MM.1S (cell line): ENCODE measurements at regions not wholly inside any gene's neighbourhood (a gene's known extent, or its start where the extent isn't known, plus 50 kb on each side); places are given as distances from the start of the nearest gene placed in this dataset.

Experiments
- DNase-seq: peaks from one replicate; pipeline ENCODE4 v3.0.0-alpha.2; 2015
- H2AFZ ChIP-seq: fragments of 300-600 bp; sonication (generic); 2 replicates; pipeline ENCODE4 v1.6.0; 2016; ENCODE audit warnings: antibody characterized with exemption, low read length
- H3F3A ChIP-seq: fragments of 300-600 bp; sonication (generic); 2 replicates; pipeline ENCODE4 v1.6.1; 2016; ENCODE audit warnings: mild to moderate bottlenecking, antibody characterized with exemption, low read length, moderate library complexity, mixed read lengths; ENCODE audit not compliant: insufficient read depth
- H3K27ac ChIP-seq: fragments of 300-600 bp; sonication (generic); 2 replicates; pipeline ENCODE4 v1.5.1; 2016; ENCODE audit warnings: mild to moderate bottlenecking, low read length
- H3K27me3 ChIP-seq: fragments of 300-600 bp; sonication (generic); replicated peaks from 2 replicates; pipeline ENCODE4 v1.6.0; 2016; ENCODE audit warnings: low read length; ENCODE audit not compliant: insufficient read depth
- H3K36me3 ChIP-seq: fragments of 300-600 bp; sonication (generic); replicated peaks from 2 replicates; pipeline ENCODE4 v1.6.1; 2016; ENCODE audit warnings: mild to moderate bottlenecking, low read length, mixed read lengths; ENCODE audit not compliant: insufficient read depth
- H3K4me1 ChIP-seq: fragments of 300-600 bp; sonication (generic); 2 replicates; pipeline ENCODE4 v1.6.1; 2016; ENCODE audit warnings: low read length, mixed read lengths
- H3K4me2 ChIP-seq: fragments of 300-600 bp; sonication (generic); 2 replicates; pipeline ENCODE4 v1.6.0; 2016; ENCODE audit warnings: low read depth, low read length
- H3K4me3 ChIP-seq: fragments of 300-600 bp; sonication (generic); 2 replicates; pipeline ENCODE4 v1.5.1; 2016; ENCODE audit warnings: low read length, mixed read lengths
- H3K79me2 ChIP-seq: fragments of 300-600 bp; sonication (generic); 2 replicates; pipeline ENCODE4 v1.6.1; 2016; ENCODE audit warnings: mixed run types, low read length, mixed read lengths
- H3K9ac ChIP-seq: fragments of 300-600 bp; sonication (generic); 2 replicates; pipeline ENCODE4 v1.6.1; 2016; ENCODE audit warnings: low read length, mixed read lengths
- H3K9me2 ChIP-seq: fragments of 300-600 bp; sonication (generic); replicated peaks from 2 replicates; pipeline ENCODE4 v1.6.1; 2016; ENCODE audit warnings: mild to moderate bottlenecking, low read length, mixed read lengths; ENCODE audit not compliant: insufficient read depth
- H3K9me3 ChIP-seq: fragments of 300-600 bp; sonication (generic); replicated peaks from 2 replicates; pipeline ENCODE4 v1.6.1; 2016; ENCODE audit warnings: mild to moderate bottlenecking, low read length, mixed read lengths; ENCODE audit not compliant: insufficient read depth
- H4K20me1 ChIP-seq: fragments of 300-600 bp; sonication (generic); 2 replicates; pipeline ENCODE4 v1.6.1; 2016; ENCODE audit warnings: mild to moderate bottlenecking, low read length, moderate library complexity, mixed read lengths; ENCODE audit not compliant: insufficient read depth
- EZH2 ChIP-seq: fragments of 300-600 bp; sonication (generic); optimal IDR thresholded peaks from 2 replicates; pipeline ENCODE3; 2017; ENCODE audit warnings: low read depth, mild to moderate bottlenecking, antibody characterized with exemption, low read length, mixed read lengths
- EZH2phosphoT487 ChIP-seq: fragments of 300-600 bp; sonication (generic); IDR thresholded peaks from 2 replicates; pipeline ENCODE4 v1.6.1; 2018; ENCODE audit warnings: antibody characterized with exemption, low read length
- TF ChIP-seq, protein P1 (sequence below): fragments of 300-600 bp; sonication (generic); IDR thresholded peaks from 2 replicates; pipeline ENCODE4 v1.5.1; 2016; ENCODE audit warnings: antibody characterized with exemption, low read length, mixed read lengths

DNA sequence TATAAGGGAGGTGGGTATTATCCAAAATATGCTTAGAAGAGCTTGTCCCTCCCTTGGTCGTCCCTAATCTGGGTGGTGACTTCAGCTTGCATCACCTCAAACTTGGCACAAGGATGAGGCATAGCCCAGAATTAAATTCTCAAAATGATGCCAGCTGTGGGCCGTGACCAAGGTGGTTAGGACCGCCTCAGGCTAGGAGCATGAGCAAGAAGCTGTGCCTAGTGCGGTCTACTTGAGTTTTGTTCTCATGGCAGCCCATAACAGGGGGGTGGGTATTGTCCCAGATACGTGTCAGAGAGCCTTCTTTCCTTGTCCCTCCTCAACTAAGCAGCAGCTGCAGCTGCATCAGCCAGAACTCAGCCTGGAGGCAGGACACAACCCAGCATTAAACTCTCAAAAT lies 2620.0 kb downstream of the PCDH7 start:
- Histone ChIP-seq H3K36me3 (no peaks in the 10 kb centered on the region), H3K27ac (no peak overlapping the region), H2AFZ (no peak overlapping the region), H3K4me3 (no peak overlapping the region), H3F3A (no peaks in the 10 kb centered on the region), H3K9me2 (no peaks in the 10 kb centered on the region), H3K79me2 (no peaks in the 10 kb centered on the region), H3K9ac (no peak overlapping the region), H4K20me1 (no peaks in the 10 kb centered on the region), H3K9me3 (no peaks in the 10 kb centered on the region), H3K27me3 (no peaks in the 10 kb centered on the region), H3K4me1 (no peaks in the 10 kb centered on the region), H3K4me2 (no peak overlapping the region)
- TF ChIP-seq, protein P1, sequence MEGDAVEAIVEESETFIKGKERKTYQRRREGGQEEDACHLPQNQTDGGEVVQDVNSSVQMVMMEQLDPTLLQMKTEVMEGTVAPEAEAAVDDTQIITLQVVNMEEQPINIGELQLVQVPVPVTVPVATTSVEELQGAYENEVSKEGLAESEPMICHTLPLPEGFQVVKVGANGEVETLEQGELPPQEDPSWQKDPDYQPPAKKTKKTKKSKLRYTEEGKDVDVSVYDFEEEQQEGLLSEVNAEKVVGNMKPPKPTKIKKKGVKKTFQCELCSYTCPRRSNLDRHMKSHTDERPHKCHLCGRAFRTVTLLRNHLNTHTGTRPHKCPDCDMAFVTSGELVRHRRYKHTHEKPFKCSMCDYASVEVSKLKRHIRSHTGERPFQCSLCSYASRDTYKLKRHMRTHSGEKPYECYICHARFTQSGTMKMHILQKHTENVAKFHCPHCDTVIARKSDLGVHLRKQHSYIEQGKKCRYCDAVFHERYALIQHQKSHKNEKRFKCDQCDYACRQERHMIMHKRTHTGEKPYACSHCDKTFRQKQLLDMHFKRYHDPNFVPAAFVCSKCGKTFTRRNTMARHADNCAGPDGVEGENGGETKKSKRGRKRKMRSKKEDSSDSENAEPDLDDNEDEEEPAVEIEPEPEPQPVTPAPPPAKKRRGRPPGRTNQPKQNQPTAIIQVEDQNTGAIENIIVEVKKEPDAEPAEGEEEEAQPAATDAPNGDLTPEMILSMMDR: no peak
- TF ChIP-seq EZH2 (no peak), EZH2phosphoT487 (no peak)
- DNase-seq: no peak

DNA sequence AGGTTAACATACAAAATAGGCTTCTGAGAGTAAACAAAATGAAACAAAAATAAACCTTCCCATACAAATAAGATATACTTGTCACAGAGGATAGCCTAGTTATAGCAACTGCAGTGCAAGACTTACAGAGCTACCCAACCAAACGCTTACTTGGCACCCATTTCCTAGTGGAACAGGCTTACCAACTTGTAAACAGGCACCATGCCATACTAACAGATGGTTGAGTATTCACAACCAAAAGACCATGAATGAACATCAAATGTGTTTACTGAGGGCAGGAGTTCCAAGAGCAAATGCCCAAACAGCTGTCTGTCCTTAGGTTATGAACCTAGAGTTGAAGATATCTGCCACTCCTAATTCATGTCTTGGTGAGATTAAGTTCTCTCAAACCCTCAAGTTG lies 2629.2 kb downstream of the PCDH7 start:
- TF ChIP-seq, protein P1: no peak
- TF ChIP-seq EZH2phosphoT487: no peak
- TF ChIP-seq EZH2: no peak
- Histone ChIP-seq H3F3A (no peaks in the 10 kb centered on the region), H3K4me2 (no peak overlapping the region), H3K36me3 (no peaks in the 10 kb centered on the region), H2AFZ (no peak overlapping the region), H3K27ac (no peak overlapping the region), H4K20me1 (no peaks in the 10 kb centered on the region), H3K9ac (no peak overlapping the region), H3K27me3 (no peaks in the 10 kb centered on the region), H3K79me2 (no peaks in the 10 kb centered on the region), H3K9me2 (no peaks in the 10 kb centered on the region), H3K4me3 (no peak overlapping the region), H3K4me1 (no peaks in the 10 kb centered on the region), H3K9me3 (no peaks in the 10 kb centered on the region)
- DNase-seq: no peak

DNA sequence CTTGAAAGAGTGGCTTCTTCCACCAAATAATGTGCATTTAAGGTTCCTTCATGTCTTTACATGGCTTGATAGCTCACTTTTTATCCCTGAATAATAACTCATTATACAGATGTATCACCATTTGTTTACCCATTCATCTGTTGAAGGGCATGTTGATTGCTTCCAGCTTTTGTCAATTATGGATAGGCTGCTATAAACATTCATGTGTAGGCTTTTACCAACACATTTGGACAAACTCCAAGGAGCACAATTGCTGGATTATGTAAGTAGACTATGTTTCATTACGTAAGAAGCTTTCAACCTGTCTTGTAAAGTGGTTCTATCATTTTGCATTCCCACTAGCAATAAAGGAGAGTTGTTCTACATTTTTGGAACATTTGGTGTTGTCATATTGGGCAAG lies 2637.0 kb downstream of the PCDH7 start:
- no peak overlapping the region for H3K27ac ChIP-seq
- no peaks in the 10 kb centered on the region for H3K4me1 ChIP-seq
- no peaks in the 10 kb centered on the region for H3K27me3 ChIP-seq
- no peaks in the 10 kb centered on the region for H3K9me2 ChIP-seq
- no peaks in the 10 kb centered on the region for H3F3A ChIP-seq
- no peak for TF ChIP-seq EZH2phosphoT487
- TF ChIP-seq, protein P1: no peak
- no peak for TF ChIP-seq EZH2
- H3K79me2 ChIP-seq: no peaks in the 10 kb centered on the region
- H3K9me3 ChIP-seq: no peaks in the 10 kb centered on the region
- H2AFZ ChIP-seq: no peak overlapping the region
- no peaks in the 10 kb centered on the region for H4K20me1 ChIP-seq
- H3K36me3 ChIP-seq: no peaks in the 10 kb centered on the region
- no peak for DNase-seq
- H3K4me2 ChIP-seq: no peak overlapping the region
- H3K9ac ChIP-seq: no peak overlapping the region
- no peak overlapping the region for H3K4me3 ChIP-seq

DNA sequence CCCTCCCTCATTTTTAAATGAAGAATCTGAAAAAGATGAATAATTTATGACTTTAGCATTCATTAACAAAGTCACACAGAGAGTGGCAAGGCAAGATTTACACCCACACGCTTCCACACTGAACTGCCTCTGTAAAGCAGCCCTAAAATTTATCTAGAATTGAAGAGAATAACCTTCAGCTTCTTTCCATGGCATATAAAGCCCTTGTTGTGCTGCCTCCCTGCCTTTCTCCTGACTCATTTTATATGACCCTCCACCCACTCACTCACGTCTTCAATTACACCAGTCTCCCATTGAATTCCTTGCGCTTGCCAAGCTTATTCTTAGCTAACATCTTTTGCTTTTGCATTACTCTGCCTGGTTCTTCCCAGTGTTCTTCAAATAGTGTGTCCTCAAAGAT lies 2649.3 kb downstream of the PCDH7 start:
- H3K4me2 ChIP-seq: no peak overlapping the region
- H2AFZ ChIP-seq: no peak overlapping the region
- H3K9ac ChIP-seq: no peak overlapping the region
- no peak for TF ChIP-seq EZH2
- TF ChIP-seq EZH2phosphoT487: no peak
- TF ChIP-seq, protein P1: no peak
- no peaks in the 10 kb centered on the region for H3K27me3 ChIP-seq
- no peaks in the 10 kb centered on the region for H3K36me3 ChIP-seq
- H3F3A ChIP-seq: no peaks in the 10 kb centered on the region
- no peaks in the 10 kb centered on the region for H3K4me1 ChIP-seq
- no peaks in the 10 kb centered on the region for H3K9me2 ChIP-seq
- no peak for DNase-seq
- H3K27ac ChIP-seq: no peak overlapping the region
- H3K9me3 ChIP-seq: no peaks in the 10 kb centered on the region
- no peaks in the 10 kb centered on the region for H3K79me2 ChIP-seq
- H4K20me1 ChIP-seq: no peaks in the 10 kb centered on the region
- H3K4me3 ChIP-seq: no peak overlapping the region
